GM12872 (cell line): ENCODE measurements at regions not wholly inside any gene's neighbourhood (a gene's known extent, or its start where the extent isn't known, plus 50 kb on each side); places are given as distances from the start of the nearest gene placed in this dataset.

ENCODE experiments used
- TF ChIP-seq, protein P1 (sequence below): IDR thresholded peaks from 3 replicates; pipeline ENCODE4 v1.5.1; 2011; ENCODE audit warnings: low read depth, mild to moderate bottlenecking, low read length, moderate library complexity; ENCODE audit not compliant: insufficient read depth

DNA sequence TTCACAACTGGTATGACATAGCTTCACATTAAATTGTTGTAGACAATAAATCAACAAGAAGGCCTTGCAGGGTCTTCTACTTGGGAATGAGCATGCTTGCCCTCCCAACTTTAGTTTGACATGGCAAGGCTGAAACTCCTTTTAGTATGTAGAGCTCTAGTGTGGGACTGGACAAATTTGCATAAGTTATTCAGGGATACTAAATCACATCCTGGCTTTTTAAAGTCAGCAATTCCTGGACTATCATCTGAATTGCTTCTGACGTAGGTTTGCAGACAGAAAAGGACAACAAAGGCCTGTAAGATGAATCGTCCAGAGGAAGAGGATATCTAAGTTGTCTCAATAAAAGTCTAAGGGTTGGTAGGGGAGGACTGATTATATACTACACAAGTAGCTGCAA lies 123.0 kb upstream of the MAGEB16 start:
- TF ChIP-seq, protein P1, sequence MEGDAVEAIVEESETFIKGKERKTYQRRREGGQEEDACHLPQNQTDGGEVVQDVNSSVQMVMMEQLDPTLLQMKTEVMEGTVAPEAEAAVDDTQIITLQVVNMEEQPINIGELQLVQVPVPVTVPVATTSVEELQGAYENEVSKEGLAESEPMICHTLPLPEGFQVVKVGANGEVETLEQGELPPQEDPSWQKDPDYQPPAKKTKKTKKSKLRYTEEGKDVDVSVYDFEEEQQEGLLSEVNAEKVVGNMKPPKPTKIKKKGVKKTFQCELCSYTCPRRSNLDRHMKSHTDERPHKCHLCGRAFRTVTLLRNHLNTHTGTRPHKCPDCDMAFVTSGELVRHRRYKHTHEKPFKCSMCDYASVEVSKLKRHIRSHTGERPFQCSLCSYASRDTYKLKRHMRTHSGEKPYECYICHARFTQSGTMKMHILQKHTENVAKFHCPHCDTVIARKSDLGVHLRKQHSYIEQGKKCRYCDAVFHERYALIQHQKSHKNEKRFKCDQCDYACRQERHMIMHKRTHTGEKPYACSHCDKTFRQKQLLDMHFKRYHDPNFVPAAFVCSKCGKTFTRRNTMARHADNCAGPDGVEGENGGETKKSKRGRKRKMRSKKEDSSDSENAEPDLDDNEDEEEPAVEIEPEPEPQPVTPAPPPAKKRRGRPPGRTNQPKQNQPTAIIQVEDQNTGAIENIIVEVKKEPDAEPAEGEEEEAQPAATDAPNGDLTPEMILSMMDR, result no peak

GRCh38 chrX:35680940-35681346 lies 117.2 kb upstream of the MAGEB16 start:
- TF ChIP-seq, protein P1, result no peak

- TF ChIP-seq, protein P1, result no peak
Observed at GRCh38 chrX:35682476-35682875, 115.7 kb upstream of the MAGEB16 start.

DNA sequence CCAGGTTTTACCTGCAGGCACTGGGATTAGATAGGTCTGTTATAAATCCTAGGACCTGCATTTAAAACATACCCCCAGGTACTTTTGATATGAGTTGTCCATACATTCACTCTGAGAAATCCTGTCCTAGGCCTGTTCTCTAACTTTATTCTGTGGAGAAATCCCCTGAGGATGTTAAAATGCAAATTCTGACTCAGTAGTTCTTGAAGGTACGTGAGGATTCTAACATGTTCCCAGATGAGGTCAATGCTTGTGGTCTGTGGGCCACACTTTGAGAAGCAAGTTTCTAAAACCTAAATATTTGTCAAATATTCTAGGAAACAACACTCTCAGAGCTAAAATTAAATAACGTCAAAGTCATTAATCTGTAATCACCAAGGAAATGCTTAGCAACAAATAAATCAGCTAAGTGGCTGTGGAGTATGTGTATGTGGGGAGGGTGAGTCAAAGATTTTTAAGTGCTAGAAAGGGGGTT lies 101.3 kb upstream of the MAGEB16 start:
- TF ChIP-seq, protein P1, result no peak

DNA sequence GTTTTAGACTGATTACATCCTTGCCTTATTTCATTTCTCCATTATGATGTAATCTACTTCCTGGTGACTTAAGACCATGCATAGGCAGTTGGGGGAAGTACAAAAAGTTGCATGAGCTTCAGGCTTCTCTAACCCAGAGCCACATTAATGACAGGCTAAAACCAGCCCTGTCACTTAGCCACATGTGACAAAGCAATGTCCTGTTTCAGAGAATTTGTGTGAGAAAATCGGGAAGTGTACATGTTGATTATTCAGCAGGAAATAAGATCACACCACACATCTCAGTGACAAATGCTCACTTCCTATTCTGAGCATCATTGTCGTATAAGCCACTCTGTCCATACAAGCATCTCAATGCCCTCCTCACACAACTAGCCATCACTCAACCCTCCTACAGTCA lies 98.5 kb upstream of the MAGEB16 start:
- TF ChIP-seq, protein P1, result no peak

DNA sequence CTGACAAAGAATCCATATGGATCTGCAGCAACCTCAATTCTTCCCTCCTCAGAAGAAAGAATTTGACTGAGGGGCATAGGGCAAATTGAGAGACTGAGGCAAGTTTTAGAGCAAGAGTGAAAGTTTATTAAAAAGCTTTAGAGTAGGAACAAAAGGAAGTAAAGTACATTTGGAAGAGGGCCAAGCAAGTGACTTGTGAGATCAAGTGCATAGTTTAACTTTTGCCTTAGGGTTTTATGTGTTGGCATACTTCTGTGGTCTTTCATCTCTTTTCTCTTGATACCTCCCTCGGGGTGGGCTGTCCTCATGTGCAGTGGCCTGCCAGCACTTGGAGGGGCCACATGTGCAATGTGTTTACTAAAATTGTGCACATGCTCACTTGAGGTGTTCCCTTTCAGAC lies 98.0 kb upstream of the MAGEB16 start:
- TF ChIP-seq, protein P1, result no peak

- TF ChIP-seq, protein P1, result no peak
Observed at GRCh38 chrX:35711281-35711680, 86.9 kb upstream of the MAGEB16 start.

GRCh38 chrX:35722128-35722527 lies 76.0 kb upstream of the MAGEB16 start:
- TF ChIP-seq, protein P1, result no peak
